HCT116 (cell line): ENCODE measurements at regions not wholly inside any gene's neighbourhood (a gene's known extent, or its start where the extent isn't known, plus 50 kb on each side); places are given as distances from the start of the nearest gene placed in this dataset.

Experiments used
- ATAC-seq: fragments of 200-7000 bp; cut with Tn5 transposase; 2 replicates; pipeline ENCODE4 v1.9.1; 2020; ENCODE audit warnings: mild to moderate bottlenecking, moderate library complexity
- BruUV-seq: library from RNA; stranded (reverse); fragments of 400-500 nt; replicated peaks from 2 replicates; lab custom pipeline; 2021; lab: Mats Ljungman, UMichigan
- CTCF ChIA-PET: fragments of 300-600 bp; sonication (Branson Sonifier 250); formaldehyde crosslinking; loops from one replicate; lab custom pipeline; 2021; ENCODE audit warnings: antibody characterized with exemption; lab: Charles Lee
- POLR2A ChIA-PET: fragments of 300-600, 350-600 bp; sonication (Branson Sonifier 250); formaldehyde crosslinking; loops from one replicate; lab custom pipeline; 2021; ENCODE audit warnings: antibody characterized with exemption; lab: Charles Lee
- RAD21 ChIA-PET, 2 experiments: fragments of 300-600 bp; sonication (Branson Sonifier 250); formaldehyde crosslinking; loops; one replicate each; lab custom pipeline; 2023; ENCODE audit warnings: low total read pairs in 2 of 2; ENCODE audit not compliant: uncharacterized antibody in 2 of 2, unreplicated experiment in 2 of 2, low non-redundant PET in 1 of 2; lab: Charles Lee
- DNase-seq: peaks from one replicate; pipeline ENCODE4 v3.0.0-alpha.2; 2010; ENCODE audit warnings: low read depth, low spot score
- H2AFZ ChIP-seq: fragments of 200-600 bp; shearing (Covaris generic), sonication (generic); 2 replicates; pipeline ENCODE4 v1.6.1; 2017; ENCODE audit warnings: low read depth, mixed run types, mixed read lengths, antibody characterized with exemption, low read length; ENCODE audit not compliant: poor library complexity, severe bottlenecking
- H3K27ac ChIP-seq: 2 replicates; pipeline ENCODE4 v1.5.1; 2012; ENCODE audit warnings: low read depth, low read length
- H3K27me3 ChIP-seq: fragments of 200-600 bp; sonication (generic); 2 replicates; pipeline ENCODE4 v1.6.1; 2016; ENCODE audit warnings: mixed run types, low read length, mixed read lengths; ENCODE audit not compliant: insufficient read depth
- H3K36me3 ChIP-seq, 2 experiments: fragments of 200-500 bp in 1 of 2; fragments of 200-600 bp in 1 of 2; sonication (Bioruptor generic) in 1 of 2; sonication (generic) in 1 of 2; 2 replicates each; pipeline versions ENCODE4 v1.5.1 to v1.6.1; 2014 to 2016; ENCODE audit warnings: low read length in 2 of 2, inconsistent platforms in 1 of 2, mixed read lengths in 1 of 2, mixed run types in 1 of 2; ENCODE audit not compliant: insufficient read depth in 2 of 2, control insufficient read depth in 1 of 2
- H3K4me1 ChIP-seq, 2 experiments: fragments of 200-600 bp in 1 of 2; sonication (generic) in 1 of 2; 2 replicates each; pipeline versions ENCODE4 v1.5.1 to v1.6.1; 2012 to 2017; ENCODE audit warnings: low read length in 2 of 2, inconsistent platforms in 1 of 2, mild to moderate bottlenecking in 1 of 2, mixed read lengths in 1 of 2, mixed run types in 1 of 2, moderate library complexity in 1 of 2; ENCODE audit not compliant: insufficient read depth in 2 of 2, control insufficient read depth in 1 of 2
- H3K4me2 ChIP-seq: fragments of 200-600 bp; sonication (generic); 2 replicates; pipeline ENCODE4 v1.6.1; 2017; ENCODE audit warnings: mixed run types, low read length, mixed read lengths
- H3K4me3 ChIP-seq, 2 experiments: fragments of 200-600 bp in 1 of 2; sonication (generic) in 1 of 2; replicated peaks in 1 of 2; 2 replicates each; pipeline ENCODE4 v1.5.1; 2011 to 2016; ENCODE audit warnings: low read length in 2 of 2, control low read depth in 1 of 2, low read depth in 1 of 2, mild to moderate bottlenecking in 1 of 2, mixed read lengths in 1 of 2, mixed run types in 1 of 2
- H3K79me2 ChIP-seq: fragments of 200-600 bp; sonication (generic); 2 replicates; pipeline ENCODE4 v1.6.1; 2017; ENCODE audit warnings: mild to moderate bottlenecking, mixed run types, low read length, moderate library complexity, mixed read lengths; ENCODE audit not compliant: insufficient read depth
- H3K9ac ChIP-seq: fragments of 200-600 bp; sonication (generic); 2 replicates; pipeline ENCODE4 v1.6.1; 2016; ENCODE audit warnings: low read length, mixed read lengths
- H3K9me2 ChIP-seq: fragments of 200-600 bp; sonication (generic), shearing (Covaris generic); 2 replicates; pipeline ENCODE4 v1.6.1; 2017; ENCODE audit warnings: mixed run types, mild to moderate bottlenecking, moderate library complexity; ENCODE audit not compliant: insufficient read depth
- H3K9me3 ChIP-seq, 2 experiments: fragments of 200-500 bp in 1 of 2; fragments of 200-600 bp in 1 of 2; sonication (Bioruptor generic) in 1 of 2; sonication (generic) in 1 of 2; 2 replicates each; pipeline ENCODE4 v1.6.1; 2014 to 2017; ENCODE audit warnings: low read length in 2 of 2, mixed read lengths in 2 of 2, inconsistent platforms in 1 of 2, low read depth in 1 of 2, mild to moderate bottlenecking in 1 of 2, mixed run types in 1 of 2, moderate library complexity in 1 of 2; ENCODE audit not compliant: control insufficient read depth in 1 of 2, insufficient read depth in 1 of 2
- H4K20me1 ChIP-seq: fragments of 200-600 bp; sonication (generic), shearing (Covaris generic); 2 replicates; pipeline ENCODE4 v1.6.1; 2017; ENCODE audit warnings: mixed run types, mild to moderate bottlenecking, moderate library complexity; ENCODE audit not compliant: insufficient read depth
- CBX3 ChIP-seq: IDR thresholded peaks from 2 replicates; pipeline ENCODE4 v1.6.1; 2012; ENCODE audit warnings: low read depth
- CEBPB ChIP-seq: IDR thresholded peaks from 2 replicates; pipeline ENCODE4 v1.6.1; 2012; ENCODE audit warnings: low read depth
- ELF1 ChIP-seq: IDR thresholded peaks from 2 replicates; pipeline ENCODE4 v1.6.1; 2012; ENCODE audit warnings: low read depth, borderline replicate concordance
- EZH2 ChIP-seq: fragments of 200-600 bp; sonication (generic); IDR thresholded peaks from 2 replicates; pipeline ENCODE4 v1.6.1; 2017; ENCODE audit warnings: antibody characterized with exemption, mixed run types
- EZH2phosphoT487 ChIP-seq: fragments of 200-600 bp; IDR thresholded peaks from 2 replicates; pipeline ENCODE4 v1.6.1; 2018; ENCODE audit warnings: antibody characterized with exemption, borderline replicate concordance
- MAX ChIP-seq: IDR thresholded peaks from 2 replicates; pipeline ENCODE4 v1.6.1; 2012
- POLR2A ChIP-seq: IDR thresholded peaks from 2 replicates; pipeline ENCODE4 v1.7.0; 2011; ENCODE audit warnings: borderline replicate concordance; ENCODE audit not compliant: insufficient read depth, insufficient read length; ENCODE audit errors: extremely low read depth
- POLR2AphosphoS5 ChIP-seq: IDR thresholded peaks from 2 replicates; pipeline ENCODE4 v1.6.1; 2011; ENCODE audit warnings: mild to moderate bottlenecking, low read depth, low read length, moderate library complexity
- REST ChIP-seq: IDR thresholded peaks from 2 replicates; pipeline ENCODE4 v1.6.1; 2012; ENCODE audit warnings: low read depth
- SIN3A ChIP-seq: IDR thresholded peaks from 2 replicates; pipeline ENCODE4 v1.6.1; 2012; ENCODE audit warnings: low read depth
- SP1 ChIP-seq: IDR thresholded peaks from 2 replicates; pipeline ENCODE4 v1.6.1; 2012; ENCODE audit warnings: low read depth
- SRF ChIP-seq: IDR thresholded peaks from 2 replicates; pipeline ENCODE4 v1.6.1; 2012; ENCODE audit warnings: low read depth
- TCF7L2 ChIP-seq: IDR thresholded peaks from 2 replicates; pipeline ENCODE4 v1.7.0; 2011; ENCODE audit warnings: borderline replicate concordance, inconsistent platforms; ENCODE audit not compliant: insufficient read depth, insufficient read length; ENCODE audit errors: extremely low read depth
- YY1 ChIP-seq: IDR thresholded peaks from 2 replicates; pipeline ENCODE4 v1.6.1; 2011; ENCODE audit warnings: low read length, low read depth, moderate library complexity, mild to moderate bottlenecking; ENCODE audit not compliant: insufficient replicate concordance; ENCODE audit errors: extremely low read depth
- ZBTB33 ChIP-seq: IDR thresholded peaks from 2 replicates; pipeline ENCODE4 v1.6.1; 2011; ENCODE audit warnings: mild to moderate bottlenecking, low read length, moderate library complexity; ENCODE audit not compliant: insufficient replicate concordance; ENCODE audit errors: extremely low read depth
- ZFX ChIP-seq: fragments of 450-650 bp; IDR thresholded peaks from 2 replicates; pipeline ENCODE4 v1.6.1; 2017
- ZNF274 ChIP-seq: fragments of 200-500 bp; sonication (Bioruptor generic); IDR thresholded peaks from 2 replicates; pipeline ENCODE4 v1.6.1; 2014; ENCODE audit warnings: mild to moderate bottlenecking, low read depth, low read length, inconsistent platforms
- intact Hi-C: fragments of 100-400 bp; cut with micrococcal nuclease; formaldehyde crosslinking; loops from 2 replicates; pipeline ENCODE4 v1.10.0; 2022

- DNase-seq (no peak), ATAC-seq (peak; percentile 10)
- H3K9me3 ChIP-seq, result no peaks in the 10 kb centered on the region
- H2AFZ ChIP-seq, result no peak overlapping the region
- ChIA-PET RAD21 (interaction anchor here in 1 of 2 experiments (1.0 to 1.2 kb wide), 2 partner anchors 165 to 183 kb away, joined by 3 to 4 read pairs; no protein-coding TSS in a partner anchor), CTCF (interaction anchor here (1.0 kb wide), 1 partner anchor 327 kb away, joined by 5 read pairs; no protein-coding TSS in a partner anchor), POLR2A (interaction anchor here (1.0 to 3.9 kb wide), 6 partner anchors 8 to 39 kb away, joined by 3 to 13 read pairs (median 5); no protein-coding TSS in a partner anchor)
- no peaks in the 10 kb centered on the region for H4K20me1 ChIP-seq
- TF ChIP-seq ZNF274 (no peak), EZH2phosphoT487 (no peak), YY1 (no peak), POLR2AphosphoS5 (no peak), EZH2 (no peak), SP1 (no peak), SIN3A (no peak), ELF1 (no peak), CBX3 (no peak), SRF (no peak), ZFX (no peak), MAX (no peak), TCF7L2 (no peak), ZBTB33 (no peak), CEBPB (no peak), POLR2A (no peak), REST (no peak)
- peak overlapping the region; percentile 56 for H3K4me2 ChIP-seq
- H3K9ac ChIP-seq, result peak overlapping the region; percentile 23
- BruUV-seq, result TSS peak; percentile 98
- intact Hi-C loops, result loop anchor here (1.0 to 5.0 kb wide), 2 partner anchors 39 to 330 kb away; no protein-coding TSS in a partner anchor
- H3K9me2 ChIP-seq, result no peaks in the 10 kb centered on the region
- no peaks in the 10 kb centered on the region for H3K27me3 ChIP-seq
- H3K4me3 ChIP-seq, result peak overlapping the region in 1 of 2 experiments; percentile 5; a peak in 1 of 4 replicates
- H3K4me1 ChIP-seq, result peaks cover 27 to 40% of the 10 kb centered on the region in 2 experiments
- no peaks in the 10 kb centered on the region for H3K79me2 ChIP-seq
- H3K27ac ChIP-seq, result peak overlapping the region; percentile 68; the same call in 1 of the 2 replicates
- no peaks in the 10 kb centered on the region for H3K36me3 ChIP-seq
These were observed 167.9 kb upstream of the RUNX1 start for GRCh38 chr21:35216996-35217395.
